ENCODE measurements at regions not wholly inside any gene's neighbourhood (a gene's known extent, or its start where the extent isn't known, plus 50 kb on each side); places are given as distances from the start of the nearest gene placed in this dataset.

DNA sequence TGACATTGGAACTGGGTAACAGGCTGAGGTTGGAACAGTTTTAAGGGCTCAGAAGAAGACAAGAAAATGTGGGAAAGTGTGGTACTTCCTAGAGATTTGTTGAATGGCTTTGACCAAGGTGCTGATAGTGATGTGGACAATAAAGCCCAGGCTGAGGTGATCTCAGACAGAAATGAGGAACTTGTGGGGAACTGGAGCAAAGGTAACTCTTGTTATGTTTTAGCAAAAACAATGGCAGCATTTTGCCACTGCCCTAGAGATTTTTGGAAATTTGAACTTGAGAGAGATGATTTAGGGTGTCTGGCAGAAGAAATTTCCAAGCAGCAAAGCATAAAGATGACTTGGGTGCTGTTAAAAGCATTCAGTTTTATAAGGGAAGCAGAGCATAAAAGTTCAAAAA lies 474.7 kb upstream of the ADGRB3 start:
- ATAC-seq (peak; percentile 18; the same call in 1 of the 3 replicates), DNase-seq (ENCODE audit: low read depth, low spot score) (no peak), FAIRE-seq (no peak)
- ChIA-PET RAD21 (ENCODE audit: unreplicated experiment) (no interaction called here), POLR2A (no interaction called here), SMC1A (ENCODE audit: uncharacterized antibody, unreplicated experiment) (no interaction called here), CTCF (interaction anchor here (1.5 kb wide), 1 partner anchor 72 kb away, joined by 3 read pairs; no protein-coding TSS in a partner anchor)
- H3K27ac ChIP-seq (ENCODE audit: control insufficient read depth, insufficient read depth) = no peak overlapping the region
- H3K4me2 ChIP-seq (ENCODE audit: control insufficient read depth, insufficient read depth) = no peak overlapping the region
- peaks cover 6% of the 10 kb centered on the region for H3K9me3 ChIP-seq (replicated peaks; ENCODE audit: control insufficient read depth, insufficient read depth, low read length)
- intact Hi-C loops (cut with micrococcal nuclease; ENCODE audit: unreplicated experiment) = no loop called here
- H3K9ac ChIP-seq (ENCODE audit: control insufficient read depth, insufficient read depth, low read length) = no peak overlapping the region
- H2AFZ ChIP-seq (ENCODE audit: control insufficient read depth, low read depth, low read length) = no peak overlapping the region
- H4K20me1 ChIP-seq (ENCODE audit: control insufficient read depth, insufficient read depth) = no peaks in the 10 kb centered on the region
- TF ChIP-seq SUZ12 (IDR thresholded peaks at IDR 0.05; ENCODE audit: unreplicated experiment) = no peak
- TF ChIP-seq NR2F1 (conservative IDR thresholded peaks at IDR 0.05) = peak; percentile 72
- peak; percentile 16 to 26; a peak in 2 of 4 replicates for TF ChIP-seq IKZF2 (IDR thresholded peaks at IDR 0.05)
- TF ChIP-seq IKZF1 (conservative IDR thresholded peaks at IDR 0.05) = 0 out of 2 replicates have a peak, but pooled peaks have one; percentile 29
- TF ChIP-seq TAF1 (IDR thresholded peaks at IDR 0.05; ENCODE audit: borderline replicate concordance, low read depth, low read length) = no peak
- H3K27me3 ChIP-seq (replicated peaks in 1 of 2; ENCODE audit: control insufficient read depth in 2 of 2, insufficient read depth in 2 of 2, low read length in 1 of 2) = no peaks in the 10 kb centered on the region
- no peaks in the 10 kb centered on the region for H3K79me2 ChIP-seq (ENCODE audit: control insufficient read depth, insufficient read depth, low read length)
- BruUV-seq (replicated peaks) = no TSS peak
- no peaks in the 10 kb centered on the region; the same call in 1 of the 2 replicates for H3K4me1 ChIP-seq (ENCODE audit: control insufficient read depth, insufficient read depth, low read length)
- in situ Hi-C loops (cut with MboI) = no loop called here
- no peaks in the 10 kb centered on the region for H3K36me3 ChIP-seq (ENCODE audit: control insufficient read depth in 2 of 2, insufficient read depth in 2 of 2, low read length in 1 of 2)
- no peak overlapping the region for H3K4me3 ChIP-seq

DNA sequence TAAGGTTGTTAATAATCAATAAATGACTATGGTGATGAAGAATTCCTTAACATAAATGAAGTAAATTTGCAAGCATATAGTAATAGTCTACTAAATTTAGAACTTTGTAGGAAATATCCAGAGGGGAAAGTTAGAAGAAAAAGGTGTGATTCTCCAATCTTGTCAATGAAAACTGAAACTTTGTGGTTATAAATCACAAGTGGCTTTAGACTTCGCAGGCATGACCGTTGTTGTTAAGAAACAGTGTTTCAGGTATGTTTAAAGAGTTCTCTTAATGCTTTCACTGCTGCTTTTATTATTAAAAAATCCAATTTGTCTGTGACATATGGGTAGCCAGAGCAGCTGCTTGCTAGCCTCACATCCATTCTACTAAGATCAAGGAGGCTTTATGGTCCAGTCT lies 475.6 kb upstream of the ADGRB3 start:
- in situ Hi-C loops (cut with MboI) = no loop called here
- SMC1A ChIA-PET (ENCODE audit: uncharacterized antibody, unreplicated experiment) = interaction anchor here (0.8 to 2.6 kb wide), 3 partner anchors 32 to 87 kb away, joined by 3 to 9 read pairs (median 3); no protein-coding TSS in a partner anchor
- H3K9ac ChIP-seq (ENCODE audit: control insufficient read depth, insufficient read depth, low read length) = no peak overlapping the region
- TF ChIP-seq BMI1 (IDR thresholded peaks at IDR 0.05; ENCODE audit: borderline replicate concordance) (0 out of 2 replicates have a peak, but pooled peaks have one; percentile 33), NFYB (IDR thresholded peaks at IDR 0.05; ENCODE audit: insufficient read depth, low read depth, low read length) (no peak), ZNF217 (IDR thresholded peaks at IDR 0.05) (peak; percentile 25; the same call in 1 of the 2 replicates), FOS (IDR thresholded peaks at IDR 0.05; ENCODE audit: borderline replicate concordance, extremely low read depth, insufficient read length) (no peak), MEF2B (IDR thresholded peaks at IDR 0.05; ENCODE audit: partially characterized antibody, poor library complexity, severe bottlenecking) (peak; percentile 14), ZNF622 (IDR thresholded peaks at IDR 0.05) (no peak), RELB (IDR thresholded peaks at IDR 0.05; ENCODE audit: low read depth) (peak; percentile 71), RUNX3 (IDR thresholded peaks at IDR 0.05; ENCODE audit: low read length) (peak; percentile 83), EP300 (IDR thresholded peaks at IDR 0.05; ENCODE audit: borderline replicate concordance in 1 of 2, control insufficient read depth in 1 of 2, low read depth in 2 of 2, low read length in 2 of 2) (peak in 1 of 2 experiments; percentile 51; a peak in 1 of 4 replicates), IKZF2 (IDR thresholded peaks at IDR 0.05) (peak; percentile 81 to 86), SUPT20H (IDR thresholded peaks at IDR 0.05; ENCODE audit: borderline replicate concordance, control insufficient read depth, low read depth, low read length) (no peak), NR2F1 (conservative IDR thresholded peaks at IDR 0.05) (0 out of 2 replicates have a peak, but pooled peaks have one; percentile 11), PAX5 (IDR thresholded peaks at IDR 0.05; ENCODE audit: borderline replicate concordance, low read depth, low read length) (peak; percentile 82; the same call in 1 of the 2 replicates), IKZF1 (conservative IDR thresholded peaks at IDR 0.05) (peak; percentile 75)

More for the DNA sequence above, 475.6 kb upstream of the ADGRB3 start:
- H4K20me1 ChIP-seq (ENCODE audit: control insufficient read depth, insufficient read depth) = no peaks in the 10 kb centered on the region
- no peaks in the 10 kb centered on the region; the same call in 1 of the 2 replicates for H3K4me1 ChIP-seq (ENCODE audit: control insufficient read depth, insufficient read depth, low read length)
- ATAC-seq (peak; percentile 73), FAIRE-seq (no peak), DNase-seq (ENCODE audit: low read depth, low spot score) (peak; percentile 3)
- H3K36me3 ChIP-seq (ENCODE audit: control insufficient read depth in 2 of 2, insufficient read depth in 2 of 2, low read length in 1 of 2) = no peaks in the 10 kb centered on the region
- H3K4me2 ChIP-seq (ENCODE audit: control insufficient read depth, insufficient read depth) = no peak overlapping the region
- H2AFZ ChIP-seq (ENCODE audit: control insufficient read depth, low read depth, low read length) = no peak overlapping the region
- H3K9me3 ChIP-seq (replicated peaks; ENCODE audit: control insufficient read depth, insufficient read depth, low read length) = peaks cover 6% of the 10 kb centered on the region
- RAD21 ChIA-PET (ENCODE audit: unreplicated experiment) = no interaction called here
- WGBS (ENCODE audit: insufficient coverage, insufficient replicate concordance, low lambda C conversion rate, missing lambda C conversion rate) = 0% methylated on average over 2 of the region's 2 CpGs
- BruUV-seq (replicated peaks) = no TSS peak
- no peak overlapping the region for H3K4me3 ChIP-seq
- no peak overlapping the region for H3K27ac ChIP-seq (ENCODE audit: control insufficient read depth, insufficient read depth)
- CTCF ChIA-PET = interaction anchor here (0.6 to 1.5 kb wide), 3 partner anchors 67 to 167 kb away, joined by 3 to 4 read pairs (median 3); no protein-coding TSS in a partner anchor
- POLR2A ChIA-PET = no interaction called here
- no peaks in the 10 kb centered on the region for H3K27me3 ChIP-seq (replicated peaks in 1 of 2; ENCODE audit: control insufficient read depth in 2 of 2, insufficient read depth in 2 of 2, low read length in 1 of 2)
- H3K79me2 ChIP-seq (ENCODE audit: control insufficient read depth, insufficient read depth, low read length) = no peaks in the 10 kb centered on the region
- intact Hi-C loops (cut with micrococcal nuclease; ENCODE audit: unreplicated experiment) = loop anchor here (2.0 to 5.0 kb wide), 4 partner anchors 33 to 152 kb away; no protein-coding TSS in a partner anchor
